Frontal cortex (tissue), 3 donors: ENCODE measurements at regions not wholly inside any gene's neighbourhood (a gene's known extent, or its start where the extent isn't known, plus 50 kb on each side); places are given as distances from the start of the nearest gene placed in this dataset.

ENCODE experiments used
- DNase-seq, 2 donors: peaks; one replicate each; pipeline ENCODE4 v3.0.0; 2012; ENCODE audit warnings: low spot score in 2 of 2
- FAIRE-seq: peaks from 2 replicates; lab custom pipeline; 2012; peaks lifted over from hg19 to GRCh38; lab: Jason Lieb, UNC
- donor health status: control.
- donor health status: control.
- donor health status: control.

GRCh38 chr16:62907562-62907961 lies 871.3 kb upstream of the CDH8 start:
- DNase-seq (no peak), FAIRE-seq (no peak)

- DNase-seq (no peak), FAIRE-seq (no peak)
These were observed 867.8 kb upstream of the CDH8 start for GRCh38 chr16:62903961-62904502.

GRCh38 chr16:62899737-62900136 lies 863.5 kb upstream of the CDH8 start:
- DNase-seq (no peak), FAIRE-seq (no peak)

- DNase-seq (no peak), FAIRE-seq (no peak)
These were observed 852.9 kb upstream of the CDH8 start for GRCh38 chr16:62889097-62889496.

GRCh38 chr16:62883509-62883908 lies 847.3 kb upstream of the CDH8 start:
- no peak for FAIRE-seq

GRCh38 chr16:62882552-62883221 lies 846.4 kb upstream of the CDH8 start:
- FAIRE-seq = no peak
- DNase-seq = no peak

More at GRCh38 chr16:62883509-62883908, 847.3 kb upstream of the CDH8 start:
- no peak for DNase-seq

- FAIRE-seq (no peak), DNase-seq (no peak)
These were observed 839.9 kb upstream of the CDH8 start for GRCh38 chr16:62876133-62876532.

GRCh38 chr16:62872339-62872738 lies 836.1 kb upstream of the CDH8 start:
- FAIRE-seq = no peak
- DNase-seq = no peak

- no peak for DNase-seq
- FAIRE-seq = peak; percentile 91
These were observed 834.3 kb upstream of the CDH8 start for GRCh38 chr16:62870554-62870953.

GRCh38 chr16:62869837-62870236 lies 833.6 kb upstream of the CDH8 start:
- FAIRE-seq = no peak
- no peak for DNase-seq

GRCh38 chr16:62863139-62863538 lies 826.9 kb upstream of the CDH8 start:
- no peak for DNase-seq
- no peak for FAIRE-seq

GRCh38 chr16:62853887-62854286 lies 817.6 kb upstream of the CDH8 start:
- DNase-seq (no peak), FAIRE-seq (no peak)

- DNase-seq (no peak), FAIRE-seq (no peak)
These were observed 810.3 kb upstream of the CDH8 start for GRCh38 chr16:62846399-62847057.

- DNase-seq (no peak), FAIRE-seq (no peak)
These were observed 796.0 kb upstream of the CDH8 start for GRCh38 chr16:62832214-62832613.

GRCh38 chr16:62831235-62831850 lies 795.1 kb upstream of the CDH8 start:
- DNase-seq (no peak), FAIRE-seq (no peak)

GRCh38 chr16:62829607-62830006 lies 793.4 kb upstream of the CDH8 start:
- no peak for FAIRE-seq
- no peak for DNase-seq

GRCh38 chr16:62829084-62829483 lies 792.8 kb upstream of the CDH8 start:
- FAIRE-seq (no peak), DNase-seq (no peak)

GRCh38 chr16:62821824-62822223 lies 785.6 kb upstream of the CDH8 start:
- DNase-seq (no peak), FAIRE-seq (no peak)

- DNase-seq = no peak
- FAIRE-seq = no peak
These were observed 780.8 kb upstream of the CDH8 start for GRCh38 chr16:62816971-62817519.

- FAIRE-seq (no peak), DNase-seq (no peak)
These were observed 778.7 kb upstream of the CDH8 start for GRCh38 chr16:62814891-62815290.
